AG09319 (cell line): ENCODE measurements at regions not wholly inside any gene's neighbourhood (a gene's known extent, or its start where the extent isn't known, plus 50 kb on each side); places are given as distances from the start of the nearest gene placed in this dataset.

Experiments used
- DNase-seq: peaks from one replicate; pipeline ENCODE4 v3.0.0-alpha.2; 2010; ENCODE audit warnings: low read depth; ENCODE audit errors: extremely low read depth
- TF ChIP-seq, protein P1 (sequence below): IDR thresholded peaks from 2 replicates; pipeline ENCODE4 v1.5.1; 2011; ENCODE audit warnings: low read depth, mild to moderate bottlenecking, inconsistent platforms, low read length, moderate library complexity

GRCh38 chr1:29868096-29868495, 631.8 kb downstream of the PTPRU start:
- no peak for DNase-seq

DNA sequence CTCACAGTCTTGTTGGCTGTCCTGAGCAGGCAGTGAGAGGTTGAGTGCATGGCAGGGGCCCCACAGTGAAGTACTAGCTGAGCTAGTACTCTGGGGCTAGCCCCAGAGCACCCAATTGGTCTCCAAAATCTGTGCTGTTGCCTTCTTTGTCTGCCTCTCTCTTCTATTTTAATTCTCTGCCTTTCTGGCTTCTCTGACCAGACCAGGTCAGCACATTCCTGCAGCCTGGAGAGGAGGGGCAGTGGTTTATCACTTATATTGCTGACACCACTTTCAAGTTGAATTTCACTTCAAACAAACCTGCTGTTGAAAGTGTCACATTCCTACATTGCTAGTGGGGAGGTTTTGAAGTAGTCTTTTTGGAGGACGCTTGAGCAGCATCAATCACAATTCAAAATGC, 628.7 kb downstream of the PTPRU start:
- no peak for DNase-seq
- TF ChIP-seq, protein P1, sequence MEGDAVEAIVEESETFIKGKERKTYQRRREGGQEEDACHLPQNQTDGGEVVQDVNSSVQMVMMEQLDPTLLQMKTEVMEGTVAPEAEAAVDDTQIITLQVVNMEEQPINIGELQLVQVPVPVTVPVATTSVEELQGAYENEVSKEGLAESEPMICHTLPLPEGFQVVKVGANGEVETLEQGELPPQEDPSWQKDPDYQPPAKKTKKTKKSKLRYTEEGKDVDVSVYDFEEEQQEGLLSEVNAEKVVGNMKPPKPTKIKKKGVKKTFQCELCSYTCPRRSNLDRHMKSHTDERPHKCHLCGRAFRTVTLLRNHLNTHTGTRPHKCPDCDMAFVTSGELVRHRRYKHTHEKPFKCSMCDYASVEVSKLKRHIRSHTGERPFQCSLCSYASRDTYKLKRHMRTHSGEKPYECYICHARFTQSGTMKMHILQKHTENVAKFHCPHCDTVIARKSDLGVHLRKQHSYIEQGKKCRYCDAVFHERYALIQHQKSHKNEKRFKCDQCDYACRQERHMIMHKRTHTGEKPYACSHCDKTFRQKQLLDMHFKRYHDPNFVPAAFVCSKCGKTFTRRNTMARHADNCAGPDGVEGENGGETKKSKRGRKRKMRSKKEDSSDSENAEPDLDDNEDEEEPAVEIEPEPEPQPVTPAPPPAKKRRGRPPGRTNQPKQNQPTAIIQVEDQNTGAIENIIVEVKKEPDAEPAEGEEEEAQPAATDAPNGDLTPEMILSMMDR = no peak

More at GRCh38 chr1:29868096-29868495, 631.8 kb downstream of the PTPRU start:
- TF ChIP-seq, protein P1 = no peak

DNA sequence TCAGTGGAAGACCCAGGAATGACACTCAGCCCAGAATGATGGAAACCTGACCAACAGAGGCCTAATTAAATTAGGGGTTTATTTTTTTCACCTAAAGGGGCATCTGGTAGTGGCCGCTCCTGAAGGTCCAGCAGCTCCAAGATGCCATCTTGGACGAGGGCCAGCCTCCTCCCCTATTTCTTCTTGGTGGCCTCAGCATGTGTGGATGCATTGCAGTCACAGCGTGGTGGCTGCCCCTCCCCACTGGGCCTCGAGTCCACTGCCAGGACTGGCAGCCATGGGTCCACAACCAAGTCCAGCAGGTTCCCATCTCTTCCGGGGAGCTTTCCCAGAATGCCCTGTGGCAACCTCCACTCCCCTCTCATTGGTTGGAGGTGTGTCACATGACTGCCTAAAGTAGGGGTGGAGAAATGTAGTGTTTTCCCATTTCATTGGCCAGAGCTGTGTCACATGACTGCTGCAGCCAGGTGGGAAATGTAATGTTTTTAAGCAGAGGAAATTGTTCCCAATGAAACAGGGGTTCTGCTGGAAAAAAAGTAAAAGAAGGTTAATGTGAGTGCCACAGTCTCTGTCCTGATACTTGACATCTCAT, 628.2 kb downstream of the PTPRU start:
- DNase-seq = no peak
- TF ChIP-seq, protein P1 = no peak

GRCh38 chr1:29861922-29862321, 625.6 kb downstream of the PTPRU start:
- DNase-seq = no peak
- TF ChIP-seq, protein P1 = no peak

DNA sequence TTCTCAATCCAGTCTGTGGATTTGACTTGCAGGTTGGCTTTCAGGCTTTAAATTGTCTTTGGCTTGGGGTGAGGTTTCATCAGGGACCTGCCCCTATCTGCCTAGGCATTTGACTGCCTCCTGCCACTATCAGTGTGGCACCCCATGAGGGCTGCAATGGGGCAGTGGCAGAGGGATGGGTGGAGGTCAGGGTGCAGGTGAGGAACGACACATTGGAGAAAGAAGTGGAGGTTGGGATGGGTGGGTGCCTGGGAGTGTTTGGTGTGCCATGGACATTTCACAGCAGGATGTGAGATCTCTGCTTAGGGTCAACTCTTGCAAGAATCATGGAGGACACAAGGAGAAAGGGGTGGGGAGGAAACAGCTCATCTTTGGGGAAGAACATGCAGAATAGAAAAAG, 625.1 kb downstream of the PTPRU start:
- TF ChIP-seq, protein P1 = no peak
- DNase-seq = no peak

DNA sequence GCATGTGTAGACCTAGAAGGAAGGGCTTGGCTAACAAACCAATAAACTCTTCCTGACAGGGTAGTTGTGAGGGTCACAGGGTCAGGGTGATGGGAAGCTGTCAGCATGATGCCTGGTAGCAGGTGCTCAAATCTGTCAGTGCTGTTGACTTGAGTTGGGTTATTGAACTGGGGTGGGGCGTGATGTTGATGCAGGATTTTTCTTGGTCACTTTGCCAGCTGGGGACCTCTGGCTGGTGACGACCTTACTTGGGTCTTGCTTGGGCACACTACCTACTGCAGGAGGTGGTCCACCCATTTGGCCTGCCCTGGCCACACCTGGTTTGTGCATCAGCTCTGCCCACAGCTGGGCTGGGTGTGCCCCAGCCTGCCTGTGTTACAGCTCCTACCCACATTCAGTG, 624.4 kb downstream of the PTPRU start:
- DNase-seq = no peak
- TF ChIP-seq, protein P1 = no peak

DNA sequence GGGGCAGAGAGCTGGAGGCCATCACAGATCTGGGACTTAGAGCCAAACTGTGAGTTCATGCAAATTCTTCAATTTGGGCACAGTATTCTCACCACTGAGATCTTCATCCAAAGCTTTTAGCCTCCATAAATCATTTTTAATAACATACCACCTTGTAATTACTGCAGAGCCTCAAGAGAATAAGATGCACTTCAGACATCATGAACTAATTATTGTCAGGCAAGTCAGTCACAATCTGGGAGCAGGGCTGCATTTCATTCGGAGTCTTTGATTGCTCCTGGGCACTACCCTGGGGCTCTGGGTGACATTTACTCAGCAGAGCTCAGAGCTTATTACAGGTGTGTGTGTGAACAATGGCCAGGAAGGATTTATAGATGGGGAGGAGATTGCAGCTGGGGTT, 623.7 kb downstream of the PTPRU start:
- DNase-seq = no peak
- TF ChIP-seq, protein P1 = no peak
